Right lobe of liver (tissue), 4 donors: ENCODE measurements at regions not wholly inside any gene's neighbourhood (a gene's known extent, or its start where the extent isn't known, plus 50 kb on each side); places are given as distances from the start of the nearest gene placed in this dataset.

Source experiments
- POLR2A ChIP-seq: fragments of 450-650 bp; IDR thresholded peaks from one replicate; pipeline ENCODE4 v1.6.1; 2017; ENCODE audit warnings: antibody characterized with exemption, mild to moderate bottlenecking
- TF ChIP-seq, protein P1 (sequence below), 4 donors: fragments of 200-600 bp in 3 of 4; fragments of 450-650 bp in 1 of 4; IDR thresholded peaks; one replicate each; pipeline versions ENCODE4 v1.5.1 to v1.8.0; 2016 to 2022; ENCODE audit warnings: antibody characterized with exemption in 4 of 4, mild to moderate bottlenecking in 2 of 4
- donor health status: DM: no; HTN: no; CAD: no.
- donor health status: DM: no; HTN: no; CAD: no.
- donor health status: DM: no; HTN: yes; CAD: no.

DNA sequence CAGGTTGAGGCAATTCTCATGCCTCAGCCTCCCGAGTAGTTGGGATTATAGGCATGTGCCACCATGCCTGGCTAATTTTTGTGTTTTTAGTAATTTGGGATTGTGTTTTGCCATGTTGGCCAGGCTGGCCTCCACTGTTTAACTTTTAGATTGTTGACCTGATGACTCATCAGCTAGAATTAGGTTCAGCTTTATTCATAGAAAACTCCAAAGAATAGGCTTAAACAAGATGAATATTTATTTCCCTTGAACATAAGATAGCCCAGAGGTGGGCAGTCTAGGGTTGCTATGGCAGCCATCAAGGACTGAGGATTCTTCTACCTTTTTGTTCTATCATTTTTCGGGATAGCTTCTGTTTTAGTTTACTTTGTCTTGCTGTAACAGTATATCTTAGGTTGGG, 99.6 kb upstream of the SELENOK start:
- TF ChIP-seq, protein P1, sequence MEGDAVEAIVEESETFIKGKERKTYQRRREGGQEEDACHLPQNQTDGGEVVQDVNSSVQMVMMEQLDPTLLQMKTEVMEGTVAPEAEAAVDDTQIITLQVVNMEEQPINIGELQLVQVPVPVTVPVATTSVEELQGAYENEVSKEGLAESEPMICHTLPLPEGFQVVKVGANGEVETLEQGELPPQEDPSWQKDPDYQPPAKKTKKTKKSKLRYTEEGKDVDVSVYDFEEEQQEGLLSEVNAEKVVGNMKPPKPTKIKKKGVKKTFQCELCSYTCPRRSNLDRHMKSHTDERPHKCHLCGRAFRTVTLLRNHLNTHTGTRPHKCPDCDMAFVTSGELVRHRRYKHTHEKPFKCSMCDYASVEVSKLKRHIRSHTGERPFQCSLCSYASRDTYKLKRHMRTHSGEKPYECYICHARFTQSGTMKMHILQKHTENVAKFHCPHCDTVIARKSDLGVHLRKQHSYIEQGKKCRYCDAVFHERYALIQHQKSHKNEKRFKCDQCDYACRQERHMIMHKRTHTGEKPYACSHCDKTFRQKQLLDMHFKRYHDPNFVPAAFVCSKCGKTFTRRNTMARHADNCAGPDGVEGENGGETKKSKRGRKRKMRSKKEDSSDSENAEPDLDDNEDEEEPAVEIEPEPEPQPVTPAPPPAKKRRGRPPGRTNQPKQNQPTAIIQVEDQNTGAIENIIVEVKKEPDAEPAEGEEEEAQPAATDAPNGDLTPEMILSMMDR (IDR thresholded peaks at IDR 0.05): no peak
- TF ChIP-seq POLR2A: no peak
